ENCODE measurements at regions not wholly inside any gene's neighbourhood (a gene's known extent, or its start where the extent isn't known, plus 50 kb on each side); places are given as distances from the start of the nearest gene placed in this dataset.

- no peak overlapping the region for H3K27ac ChIP-seq
- H3K4me1 ChIP-seq, result no peaks in the 10 kb centered on the region
- H3K9me3 ChIP-seq, result no peaks in the 10 kb centered on the region
- DNase-seq (ENCODE audit: low spot score in 2 of 2), result no peak
- 24 to 29% methylated on average over 1 of the region's 1 CpG for WGBS, 2 donors
- H3K36me3 ChIP-seq, result no peaks in the 10 kb centered on the region
- TF ChIP-seq EP300 (IDR thresholded peaks at IDR 0.05), result no peak
- no peak for TF ChIP-seq CTCF (IDR thresholded peaks at IDR 0.05)
- TF ChIP-seq POLR2A (IDR thresholded peaks at IDR 0.05), result no peak
- no peak overlapping the region for H3K4me3 ChIP-seq
- no peaks in the 10 kb centered on the region for H3K27me3 ChIP-seq
These were observed 482.5 kb downstream of the FLRT2 start for GRCh38 chr14:86012461-86012860.

GRCh38 chr14:86003998-86004397, 474.1 kb downstream of the FLRT2 start:
- no peak overlapping the region for H3K4me3 ChIP-seq
- H3K27me3 ChIP-seq, result no peaks in the 10 kb centered on the region
- WGBS, 2 donors, result 66 to 69% methylated on average over 3 of the region's 3 CpGs
- H3K9me3 ChIP-seq, result no peaks in the 10 kb centered on the region
- TF ChIP-seq POLR2A (IDR thresholded peaks at IDR 0.05) (no peak), EP300 (IDR thresholded peaks at IDR 0.05) (no peak), CTCF (IDR thresholded peaks at IDR 0.05) (no peak)
- no peaks in the 10 kb centered on the region for H3K4me1 ChIP-seq
- H3K27ac ChIP-seq, result no peak overlapping the region
- H3K36me3 ChIP-seq, result no peaks in the 10 kb centered on the region
- no peak for DNase-seq (ENCODE audit: low spot score in 2 of 2)

- no peaks in the 10 kb centered on the region for H3K36me3 ChIP-seq
- no peak overlapping the region for H3K4me3 ChIP-seq
- H3K27me3 ChIP-seq, result no peaks in the 10 kb centered on the region
- no peaks in the 10 kb centered on the region for H3K4me1 ChIP-seq
- no peak for TF ChIP-seq POLR2A (IDR thresholded peaks at IDR 0.05)
- TF ChIP-seq EP300 (IDR thresholded peaks at IDR 0.05), result no peak
- TF ChIP-seq CTCF (IDR thresholded peaks at IDR 0.05), result no peak
- no peaks in the 10 kb centered on the region for H3K9me3 ChIP-seq
- H3K27ac ChIP-seq, result no peak overlapping the region
- DNase-seq (ENCODE audit: low spot score in 2 of 2), result no peak
These were observed 466.6 kb downstream of the FLRT2 start for GRCh38 chr14:85996551-85996950.

- Histone ChIP-seq H3K4me1 (no peaks in the 10 kb centered on the region), H3K27ac (no peak overlapping the region), H3K4me3 (no peak overlapping the region), H3K27me3 (no peaks in the 10 kb centered on the region), H3K36me3 (no peaks in the 10 kb centered on the region), H3K9me3 (no peaks in the 10 kb centered on the region)
- 87 to 91% methylated on average over 4 of the region's 4 CpGs for WGBS, 2 donors
- DNase-seq (ENCODE audit: low spot score in 2 of 2), result no peak
- TF ChIP-seq EP300 (IDR thresholded peaks at IDR 0.05), result no peak
- TF ChIP-seq CTCF (IDR thresholded peaks at IDR 0.05), result no peak
- TF ChIP-seq POLR2A (IDR thresholded peaks at IDR 0.05), result no peak
These were observed 461.2 kb downstream of the FLRT2 start for GRCh38 chr14:85991156-85991555.

GRCh38 chr14:85987907-85988306, 458.0 kb downstream of the FLRT2 start:
- no peaks in the 10 kb centered on the region for H3K36me3 ChIP-seq
- H3K4me3 ChIP-seq, result no peak overlapping the region
- H3K4me1 ChIP-seq, result no peaks in the 10 kb centered on the region
- H3K9me3 ChIP-seq, result no peaks in the 10 kb centered on the region
- no peak for TF ChIP-seq POLR2A (IDR thresholded peaks at IDR 0.05)
- TF ChIP-seq EP300 (IDR thresholded peaks at IDR 0.05), result no peak
- TF ChIP-seq CTCF (IDR thresholded peaks at IDR 0.05), result no peak
- no peak for DNase-seq (ENCODE audit: low spot score in 2 of 2)
- 67 to 77% methylated on average over 5 of the region's 5 CpGs for WGBS, 2 donors
- no peak overlapping the region for H3K27ac ChIP-seq
- no peaks in the 10 kb centered on the region for H3K27me3 ChIP-seq
